ENCODE measurements at regions not wholly inside any gene's neighbourhood (a gene's known extent, or its start where the extent isn't known, plus 50 kb on each side); places are given as distances from the start of the nearest gene placed in this dataset.

- DNase-seq (ENCODE audit: low read depth), result no peak
- H3K4me3 ChIP-seq (ENCODE audit: low read depth, low read length), result no peak overlapping the region
- no peak for TF ChIP-seq CTCF (IDR thresholded peaks at IDR 0.05; ENCODE audit: insufficient read depth, low read depth, low read length)
Observed at GRCh38 chr6:67353861-67354260, 1281.2 kb upstream of the ADGRB3 start.

- H3K4me3 ChIP-seq (ENCODE audit: low read depth, low read length), result no peak overlapping the region
- TF ChIP-seq CTCF (IDR thresholded peaks at IDR 0.05; ENCODE audit: insufficient read depth, low read depth, low read length), result no peak
- no peak for DNase-seq (ENCODE audit: low read depth)
Observed at GRCh38 chr6:67352717-67353116, 1282.4 kb upstream of the ADGRB3 start.

GRCh38 chr6:67350729-67351128 lies 1284.4 kb upstream of the ADGRB3 start:
- no peak for DNase-seq (ENCODE audit: low read depth)
- no peak for TF ChIP-seq CTCF (IDR thresholded peaks at IDR 0.05; ENCODE audit: insufficient read depth, low read depth, low read length)

GRCh38 chr6:67345946-67346345 lies 1289.1 kb upstream of the ADGRB3 start:
- no peak for TF ChIP-seq CTCF (IDR thresholded peaks at IDR 0.05; ENCODE audit: insufficient read depth, low read depth, low read length)
- H3K4me3 ChIP-seq (ENCODE audit: low read depth, low read length), result no peak overlapping the region
- no peak for DNase-seq (ENCODE audit: low read depth)

More at GRCh38 chr6:67350729-67351128, 1284.4 kb upstream of the ADGRB3 start:
- no peak overlapping the region for H3K4me3 ChIP-seq (ENCODE audit: low read depth, low read length)

- no peak overlapping the region for H3K4me3 ChIP-seq (ENCODE audit: low read depth, low read length)
- no peak for TF ChIP-seq CTCF (IDR thresholded peaks at IDR 0.05; ENCODE audit: insufficient read depth, low read depth, low read length)
- DNase-seq (ENCODE audit: low read depth), result no peak
Observed at GRCh38 chr6:67336014-67336413, 1299.1 kb upstream of the ADGRB3 start.

- no peak for DNase-seq (ENCODE audit: low read depth)
- TF ChIP-seq CTCF (IDR thresholded peaks at IDR 0.05; ENCODE audit: insufficient read depth, low read depth, low read length), result no peak
- no peak overlapping the region for H3K4me3 ChIP-seq (ENCODE audit: low read depth, low read length)
Observed at GRCh38 chr6:67331304-67331703, 1303.8 kb upstream of the ADGRB3 start.

- H3K4me3 ChIP-seq (ENCODE audit: low read depth, low read length), result no peak overlapping the region
- DNase-seq (ENCODE audit: low read depth), result no peak
- TF ChIP-seq CTCF (IDR thresholded peaks at IDR 0.05; ENCODE audit: insufficient read depth, low read depth, low read length), result no peak
Observed at GRCh38 chr6:67328269-67328668, 1306.8 kb upstream of the ADGRB3 start.
